ENCODE measurements at regions not wholly inside any gene's neighbourhood (a gene's known extent, or its start where the extent isn't known, plus 50 kb on each side); places are given as distances from the start of the nearest gene placed in this dataset.

- POLR2A ChIA-PET: no interaction called here
- Histone ChIP-seq H3K9me3 (replicated peaks; ENCODE audit: control insufficient read depth, insufficient read depth, low read length) (peaks cover 1% of the 10 kb centered on the region), H3K79me2 (ENCODE audit: control insufficient read depth, insufficient read depth, low read length) (no peaks in the 10 kb centered on the region), H3K4me2 (ENCODE audit: insufficient read depth, low read length) (no peak overlapping the region), H3K27ac (ENCODE audit: insufficient read depth, low read depth, low read length) (no peak overlapping the region), H2AFZ (ENCODE audit: low read depth, low read length) (no peak overlapping the region), H3K9ac (replicated peaks; ENCODE audit: extremely low read depth, insufficient read depth, low read length) (no peak overlapping the region), H3K36me3 (ENCODE audit: control insufficient read depth in 2 of 2, extremely low read depth in 1 of 2, insufficient read depth in 2 of 2, low read length in 2 of 2) (no peaks in the 10 kb centered on the region), H3K4me1 (ENCODE audit: control insufficient read depth, extremely low read depth, insufficient read depth, low read length) (no peaks in the 10 kb centered on the region), H3K4me3 (replicated peaks in 1 of 3; ENCODE audit: insufficient read depth in 1 of 3, low read depth in 1 of 3, low read length in 3 of 3) (no peak overlapping the region), H4K20me1 (replicated peaks; ENCODE audit: control insufficient read depth, extremely low read depth, insufficient read depth, low read length) (no peaks in the 10 kb centered on the region), H3K9me1 (replicated peaks; ENCODE audit: control insufficient read depth, extremely low read depth, insufficient read depth, low read length) (no peaks in the 10 kb centered on the region), H3K27me3 (ENCODE audit: control insufficient read depth in 2 of 2, insufficient read depth in 2 of 2, low read length in 2 of 2) (no peaks in the 10 kb centered on the region)
- FAIRE-seq: no peak
- CTCF ChIA-PET: no interaction called here
- BruUV-seq (replicated peaks): no TSS peak
- dilution Hi-C loops (cut with MboI; ENCODE audit: extremely low pct_ligation_motif_present, low sequenced_read_pairs) (no loop called here), intact Hi-C loops (cut with micrococcal nuclease) (no loop called here)
- no peak for DNase-seq (ENCODE audit: low read depth, low spot score)
- TF ChIP-seq GATA2 (IDR thresholded peaks at IDR 0.05; ENCODE audit: insufficient read depth, insufficient read length, low read depth, low read length) (no peak), EZH2 (IDR thresholded peaks at IDR 0.05; ENCODE audit: borderline replicate concordance, low read depth, low read length, severe bottlenecking) (no peak), POLR2AphosphoS5 (IDR thresholded peaks at IDR 0.05; ENCODE audit: insufficient read depth, low read depth, low read length) (no peak)
Measured at GRCh38 chr4:22030881-22031280, 82.3 kb upstream of the KCNIP4 start.

GRCh38 chr4:22030307-22030706 is 81.7 kb upstream of the KCNIP4 start:
- BruUV-seq (replicated peaks): no TSS peak

More at GRCh38 chr4:22030307-22030706, 81.7 kb upstream of the KCNIP4 start:
- no peaks in the 10 kb centered on the region for H3K4me1 ChIP-seq (ENCODE audit: control insufficient read depth, extremely low read depth, insufficient read depth, low read length)
- intact Hi-C loops (cut with micrococcal nuclease): no loop called here
- no peaks in the 10 kb centered on the region for H4K20me1 ChIP-seq (replicated peaks; ENCODE audit: control insufficient read depth, extremely low read depth, insufficient read depth, low read length)
- H3K9me1 ChIP-seq (replicated peaks; ENCODE audit: control insufficient read depth, extremely low read depth, insufficient read depth, low read length): no peaks in the 10 kb centered on the region
- POLR2A ChIA-PET: no interaction called here
- no peaks in the 10 kb centered on the region for H3K79me2 ChIP-seq (ENCODE audit: control insufficient read depth, insufficient read depth, low read length)
- H3K4me3 ChIP-seq (replicated peaks in 1 of 3; ENCODE audit: insufficient read depth in 1 of 3, low read depth in 1 of 3, low read length in 3 of 3): no peak overlapping the region
- no peak overlapping the region for H3K9ac ChIP-seq (replicated peaks; ENCODE audit: extremely low read depth, insufficient read depth, low read length)
- CTCF ChIA-PET: no interaction called here
- no peaks in the 10 kb centered on the region for H3K36me3 ChIP-seq (ENCODE audit: control insufficient read depth in 2 of 2, extremely low read depth in 1 of 2, insufficient read depth in 2 of 2, low read length in 2 of 2)
- H3K4me2 ChIP-seq (ENCODE audit: insufficient read depth, low read length): no peak overlapping the region
- H3K27me3 ChIP-seq (ENCODE audit: control insufficient read depth in 2 of 2, insufficient read depth in 2 of 2, low read length in 2 of 2): no peaks in the 10 kb centered on the region
- dilution Hi-C loops (cut with MboI; ENCODE audit: extremely low pct_ligation_motif_present, low sequenced_read_pairs): no loop called here
- no peak overlapping the region for H2AFZ ChIP-seq (ENCODE audit: low read depth, low read length)
- no peak for FAIRE-seq
- H3K9me3 ChIP-seq (replicated peaks; ENCODE audit: control insufficient read depth, insufficient read depth, low read length): peaks cover 1% of the 10 kb centered on the region
- no peak for TF ChIP-seq POLR2AphosphoS5 (IDR thresholded peaks at IDR 0.05; ENCODE audit: insufficient read depth, low read depth, low read length)
- no peak for TF ChIP-seq JUN (IDR thresholded peaks at IDR 0.05; ENCODE audit: borderline replicate concordance, insufficient read depth, insufficient read length, low read depth)
- TF ChIP-seq, protein P1, sequence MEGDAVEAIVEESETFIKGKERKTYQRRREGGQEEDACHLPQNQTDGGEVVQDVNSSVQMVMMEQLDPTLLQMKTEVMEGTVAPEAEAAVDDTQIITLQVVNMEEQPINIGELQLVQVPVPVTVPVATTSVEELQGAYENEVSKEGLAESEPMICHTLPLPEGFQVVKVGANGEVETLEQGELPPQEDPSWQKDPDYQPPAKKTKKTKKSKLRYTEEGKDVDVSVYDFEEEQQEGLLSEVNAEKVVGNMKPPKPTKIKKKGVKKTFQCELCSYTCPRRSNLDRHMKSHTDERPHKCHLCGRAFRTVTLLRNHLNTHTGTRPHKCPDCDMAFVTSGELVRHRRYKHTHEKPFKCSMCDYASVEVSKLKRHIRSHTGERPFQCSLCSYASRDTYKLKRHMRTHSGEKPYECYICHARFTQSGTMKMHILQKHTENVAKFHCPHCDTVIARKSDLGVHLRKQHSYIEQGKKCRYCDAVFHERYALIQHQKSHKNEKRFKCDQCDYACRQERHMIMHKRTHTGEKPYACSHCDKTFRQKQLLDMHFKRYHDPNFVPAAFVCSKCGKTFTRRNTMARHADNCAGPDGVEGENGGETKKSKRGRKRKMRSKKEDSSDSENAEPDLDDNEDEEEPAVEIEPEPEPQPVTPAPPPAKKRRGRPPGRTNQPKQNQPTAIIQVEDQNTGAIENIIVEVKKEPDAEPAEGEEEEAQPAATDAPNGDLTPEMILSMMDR (IDR thresholded peaks at IDR 0.05; ENCODE audit: extremely low read depth in 1 of 2, insufficient read depth in 1 of 2, low read depth in 1 of 2, low read length in 2 of 2): no peak
- no peak for TF ChIP-seq EZH2 (IDR thresholded peaks at IDR 0.05; ENCODE audit: borderline replicate concordance, low read depth, low read length, severe bottlenecking)
- no peak for TF ChIP-seq POLR2A (IDR thresholded peaks at IDR 0.05; ENCODE audit: low read depth, low read length)
- no peak for TF ChIP-seq GATA2 (IDR thresholded peaks at IDR 0.05; ENCODE audit: insufficient read depth, insufficient read length, low read depth, low read length)
- TF ChIP-seq MYC (IDR thresholded peaks at IDR 0.05; ENCODE audit: low read depth, low read length): no peak
- TF ChIP-seq MAX (IDR thresholded peaks at IDR 0.05; ENCODE audit: insufficient read depth, insufficient read length): no peak
- TF ChIP-seq FOS (IDR thresholded peaks at IDR 0.05; ENCODE audit: borderline replicate concordance, insufficient read depth, low read length): no peak
- DNase-seq (ENCODE audit: low read depth, low spot score): no peak
- no peak overlapping the region for H3K27ac ChIP-seq (ENCODE audit: insufficient read depth, low read depth, low read length)

Measured in endothelial cell of umbilical vein (primary cell).